SU-DHL-6 (cell line): ENCODE measurements at regions not wholly inside any gene's neighbourhood (a gene's known extent, or its start where the extent isn't known, plus 50 kb on each side); places are given as distances from the start of the nearest gene placed in this dataset.

Experiments used
- EZH2phosphoT487 ChIP-seq: fragments of 200-600 bp; sonication (generic), shearing (Covaris generic); conservative IDR thresholded peaks from 2 replicates; pipeline ENCODE4 v1.6.1; 2018; ENCODE audit warnings: mild to moderate bottlenecking, antibody characterized with exemption, low read length, moderate library complexity, mixed read lengths
- TF ChIP-seq, protein P1 (sequence below): fragments of 200-600 bp; sonication (generic); IDR thresholded peaks from one replicate; pipeline ENCODE4 v1.5.1; 2017; ENCODE audit warnings: antibody characterized with exemption, mild to moderate bottlenecking, low read length, moderate library complexity; ENCODE audit not compliant: insufficient read depth, poor library complexity, severe bottlenecking

DNA sequence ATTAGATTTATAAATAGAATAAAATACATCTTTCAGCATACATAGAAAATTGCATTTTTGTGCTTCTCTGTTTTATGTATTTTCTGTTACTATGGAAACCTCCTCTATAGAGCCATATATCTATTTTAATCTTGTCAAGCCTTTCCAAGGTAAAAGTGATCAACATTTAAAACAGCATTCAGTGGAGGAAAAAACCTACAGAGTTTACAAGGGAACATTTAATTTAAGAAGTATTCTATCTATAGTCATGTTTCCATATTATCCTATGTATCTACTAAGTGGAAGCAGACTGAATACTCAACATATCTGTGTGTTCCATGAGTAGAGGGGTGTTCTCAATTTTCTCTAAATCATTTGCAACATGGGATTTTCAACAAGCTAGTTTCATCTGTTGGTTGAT lies 791.4 kb downstream of the CDH18 start:
- TF ChIP-seq, protein P1, sequence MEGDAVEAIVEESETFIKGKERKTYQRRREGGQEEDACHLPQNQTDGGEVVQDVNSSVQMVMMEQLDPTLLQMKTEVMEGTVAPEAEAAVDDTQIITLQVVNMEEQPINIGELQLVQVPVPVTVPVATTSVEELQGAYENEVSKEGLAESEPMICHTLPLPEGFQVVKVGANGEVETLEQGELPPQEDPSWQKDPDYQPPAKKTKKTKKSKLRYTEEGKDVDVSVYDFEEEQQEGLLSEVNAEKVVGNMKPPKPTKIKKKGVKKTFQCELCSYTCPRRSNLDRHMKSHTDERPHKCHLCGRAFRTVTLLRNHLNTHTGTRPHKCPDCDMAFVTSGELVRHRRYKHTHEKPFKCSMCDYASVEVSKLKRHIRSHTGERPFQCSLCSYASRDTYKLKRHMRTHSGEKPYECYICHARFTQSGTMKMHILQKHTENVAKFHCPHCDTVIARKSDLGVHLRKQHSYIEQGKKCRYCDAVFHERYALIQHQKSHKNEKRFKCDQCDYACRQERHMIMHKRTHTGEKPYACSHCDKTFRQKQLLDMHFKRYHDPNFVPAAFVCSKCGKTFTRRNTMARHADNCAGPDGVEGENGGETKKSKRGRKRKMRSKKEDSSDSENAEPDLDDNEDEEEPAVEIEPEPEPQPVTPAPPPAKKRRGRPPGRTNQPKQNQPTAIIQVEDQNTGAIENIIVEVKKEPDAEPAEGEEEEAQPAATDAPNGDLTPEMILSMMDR, result no peak
- no peak for TF ChIP-seq EZH2phosphoT487
